LNCaP clone FGC (cell line): ENCODE measurements at regions not wholly inside any gene's neighbourhood (a gene's known extent, or its start where the extent isn't known, plus 50 kb on each side); places are given as distances from the start of the nearest gene placed in this dataset.
"Not testable (repeated sequence)": the region's sequence is repeated elsewhere in the genome, so short reads cannot be mapped to it uniquely, and the experiment has no call there.

Source experiments
- DNase-seq: peaks from one replicate; pipeline ENCODE4 v3.0.0-alpha.2; 2011; ENCODE audit warnings: low read depth
- H3K4me3 ChIP-seq: 2 replicates; pipeline ENCODE4 v1.5.1; 2011; ENCODE audit warnings: mild to moderate bottlenecking, low read depth, low read length, control low read depth
- CTCF ChIP-seq: IDR thresholded peaks from 2 replicates; pipeline ENCODE4 v1.5.1; 2012; ENCODE audit warnings: mild to moderate bottlenecking; ENCODE audit not compliant: control insufficient read depth, insufficient read depth; ENCODE audit errors: extremely low read depth

GRCh38 chr7:115799430-115799829, 231.1 kb downstream of the TFEC start:
- TF ChIP-seq CTCF, result no peak
- no peak for DNase-seq

GRCh38 chr7:115793958-115794702, 236.4 kb downstream of the TFEC start:
- TF ChIP-seq CTCF, result no peak
- no peak for DNase-seq
- H3K4me3 ChIP-seq, result no peak overlapping the region

More at GRCh38 chr7:115799430-115799829, 231.1 kb downstream of the TFEC start:
- no peak overlapping the region for H3K4me3 ChIP-seq

GRCh38 chr7:115789901-115790300, 240.7 kb downstream of the TFEC start:
- no peak overlapping the region for H3K4me3 ChIP-seq
- TF ChIP-seq CTCF, result no peak
- no peak for DNase-seq

GRCh38 chr7:115789473-115789872, 241.1 kb downstream of the TFEC start:
- H3K4me3 ChIP-seq, DNase-seq: not testable (repeated sequence)

- TF ChIP-seq CTCF, result no peak
- H3K4me3 ChIP-seq, result no peak overlapping the region
- no peak for DNase-seq
These were observed 247.7 kb downstream of the TFEC start for GRCh38 chr7:115782696-115783490.

GRCh38 chr7:115779561-115779960, 251.0 kb downstream of the TFEC start:
- no peak overlapping the region for H3K4me3 ChIP-seq
- no peak for DNase-seq
- no peak for TF ChIP-seq CTCF

GRCh38 chr7:115775981-115776380, 254.6 kb downstream of the TFEC start:
- no peak overlapping the region for H3K4me3 ChIP-seq
- DNase-seq, result peak; percentile 87
- no peak for TF ChIP-seq CTCF
